ENCODE measurements at regions not wholly inside any gene's neighbourhood (a gene's known extent, or its start where the extent isn't known, plus 50 kb on each side); places are given as distances from the start of the nearest gene placed in this dataset.
"Not testable (repeated sequence)": the region's sequence is repeated elsewhere in the genome, so short reads cannot be mapped to it uniquely, and the experiment has no call there.

DNA sequence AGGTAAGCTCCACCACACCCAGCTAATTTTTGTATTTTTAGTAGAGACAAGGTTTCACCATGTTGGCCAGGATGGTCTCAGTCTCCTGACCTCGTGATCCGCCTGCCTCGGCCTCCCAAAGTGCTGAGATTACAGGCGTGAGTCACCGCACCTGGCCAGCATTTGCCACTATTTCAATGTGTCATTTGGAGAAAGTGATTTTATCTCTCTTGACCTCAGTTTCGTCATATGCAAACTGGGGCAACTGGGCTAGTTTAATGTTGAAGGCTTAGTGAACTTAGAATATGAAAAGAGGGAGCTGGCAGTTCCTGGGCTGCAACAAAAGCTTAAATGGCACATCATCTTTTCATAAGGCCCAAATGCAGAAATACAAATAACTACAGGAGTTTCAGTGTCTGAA lies 88.6 kb upstream of the DYNAP start:
- CTCF ChIA-PET (ENCODE audit: partially characterized antibody), result interaction anchor here (0.6 to 1.7 kb wide), 4 partner anchors 12 to 170 kb away, joined by 3 to 5 read pairs (median 4); no protein-coding TSS in a partner anchor

More for the DNA sequence above, 88.6 kb upstream of the DYNAP start:
- H3K27me3 ChIP-seq (replicated peaks in 1 of 4; ENCODE audit: control insufficient read depth in 3 of 4, extremely low read depth in 1 of 4, insufficient read depth in 3 of 4, low read length in 3 of 4); H3K18ac ChIP-seq (ENCODE audit: extremely low read depth, low read length); H4K5ac ChIP-seq (ENCODE audit: insufficient read length, low read depth, low read length); H4K20me1 ChIP-seq (replicated peaks in 1 of 2; ENCODE audit: control insufficient read depth in 1 of 2, insufficient read depth in 2 of 2, low read length in 2 of 2); H3K23ac ChIP-seq (ENCODE audit: insufficient read length); H3K4me2 ChIP-seq (ENCODE audit: insufficient read depth in 1 of 2, low read depth in 2 of 2, low read length in 2 of 2); H3K27ac ChIP-seq (ENCODE audit: low read depth, low read length); H3K56ac ChIP-seq (replicated peaks; ENCODE audit: insufficient read length, low read depth, low read length); H2BK5ac ChIP-seq (ENCODE audit: low read depth, low read length); H3K23me2 ChIP-seq (ENCODE audit: low read depth, low read length); H2AFZ ChIP-seq (ENCODE audit: low read length); H2BK120ac ChIP-seq (replicated peaks; ENCODE audit: low read depth, low read length); H3K79me1 ChIP-seq (ENCODE audit: low read depth, low read length); H4K8ac ChIP-seq (ENCODE audit: extremely low read depth, insufficient read depth, low read length); DNase-seq (ENCODE audit: low read depth in 1 of 2, low spot score in 2 of 2); H2BK20ac ChIP-seq (ENCODE audit: low read length); H2BK15ac ChIP-seq (ENCODE audit: low read length); H3K4ac ChIP-seq (replicated peaks; ENCODE audit: insufficient read length, low read depth, low read length); H3K4me3 ChIP-seq (ENCODE audit: extremely low read depth in 1 of 4, insufficient read depth in 2 of 4, low read depth in 3 of 4, low read length in 4 of 4); FAIRE-seq; H2AK5ac ChIP-seq (ENCODE audit: low read depth, low read length); H3K79me2 ChIP-seq (ENCODE audit: control insufficient read depth in 1 of 2, insufficient read depth in 2 of 2, low read length in 2 of 2); POLR2A ChIA-PET (ENCODE audit: partially characterized antibody); H3K36me3 ChIP-seq (ENCODE audit: control insufficient read depth in 2 of 4, insufficient read depth in 4 of 4, low read length in 3 of 4); H3K4me1 ChIP-seq (replicated peaks in 1 of 4; ENCODE audit: control insufficient read depth in 3 of 4, insufficient read depth in 4 of 4, low read length in 3 of 4); H2BK12ac ChIP-seq (ENCODE audit: low read depth, low read length); H3K9me3 ChIP-seq (ENCODE audit: insufficient read depth in 2 of 2, low read depth in 1 of 2, low read length in 1 of 2); H4K91ac ChIP-seq (replicated peaks; ENCODE audit: insufficient read length, low read length); H3K9ac ChIP-seq (replicated peaks in 1 of 4; ENCODE audit: extremely low read depth in 1 of 4, low read depth in 3 of 4, low read length in 3 of 4); H3K14ac ChIP-seq (ENCODE audit: insufficient read length): not testable (repeated sequence)
- WGBS, 2 experiments (ENCODE audit: extremely low coverage in 1 of 2, insufficient coverage in 1 of 2, insufficient read length in 1 of 2, insufficient replicate concordance in 2 of 2, low coverage in 1 of 2, low lambda C conversion rate in 2 of 2, missing lambda C conversion rate in 1 of 2), result 93% methylated on average over 6 of the region's 6 CpGs; no CpG with 5 or more reads in 1 of the 2 experiments
